ENCODE measurements at regions not wholly inside any gene's neighbourhood (a gene's known extent, or its start where the extent isn't known, plus 50 kb on each side); places are given as distances from the start of the nearest gene placed in this dataset.

GRCh38 chr6:25111782-25112181, 167.4 kb upstream of the CARMIL1 start:
- H3K27me3 ChIP-seq (ENCODE audit: insufficient read depth, low read depth), result no peaks in the 10 kb centered on the region
- ChIA-PET CTCF (no interaction called here), POLR2A (ENCODE audit: unreplicated experiment) (no interaction called here)
- H3K36me3 ChIP-seq (ENCODE audit: low read depth), result no peaks in the 10 kb centered on the region
- TF ChIP-seq EZH2 (IDR thresholded peaks at IDR 0.05; ENCODE audit: low read depth), result no peak
- TF ChIP-seq CTCF (conservative IDR thresholded peaks at IDR 0.05), result no peak
- no peak for DNase-seq
- H3K4me1 ChIP-seq (replicated peaks; ENCODE audit: insufficient read depth), result no peaks in the 10 kb centered on the region
- peaks cover 1% of the 10 kb centered on the region; the same call in 1 of the 2 replicates for H3K9me3 ChIP-seq (ENCODE audit: insufficient read depth, low read depth)
- no peak overlapping the region for H3K27ac ChIP-seq
- H3K4me2 ChIP-seq, result no peak overlapping the region
- intact Hi-C loops (cut with micrococcal nuclease; ENCODE audit: unreplicated experiment), result no loop called here
- H3K79me2 ChIP-seq (ENCODE audit: low read depth), result no peaks in the 10 kb centered on the region
- H4K20me1 ChIP-seq (ENCODE audit: insufficient read depth), result no peaks in the 10 kb centered on the region
- H2AFZ ChIP-seq, result no peak overlapping the region
- H3F3A ChIP-seq (ENCODE audit: insufficient read depth, low read depth), result no peaks in the 10 kb centered on the region
- BruUV-seq (replicated peaks), result no TSS peak
- H3K9me2 ChIP-seq (ENCODE audit: insufficient read depth), result no peaks in the 10 kb centered on the region
- no peak overlapping the region for H3K4me3 ChIP-seq

- intact Hi-C loops (cut with micrococcal nuclease; ENCODE audit: unreplicated experiment), result no loop called here
- POLR2A ChIA-PET (ENCODE audit: unreplicated experiment), result no interaction called here
- Histone ChIP-seq H3K27ac (no peak overlapping the region), H3K9me3 (ENCODE audit: insufficient read depth, low read depth) (peaks cover 3% of the 10 kb centered on the region; the same call in 1 of the 2 replicates), H3K9me2 (ENCODE audit: insufficient read depth) (no peaks in the 10 kb centered on the region), H3K27me3 (ENCODE audit: insufficient read depth, low read depth) (no peaks in the 10 kb centered on the region), H3K79me2 (ENCODE audit: low read depth) (no peaks in the 10 kb centered on the region), H3F3A (ENCODE audit: insufficient read depth, low read depth) (no peaks in the 10 kb centered on the region), H2AFZ (no peak overlapping the region; the same call in 1 of the 2 replicates), H3K4me2 (no peak overlapping the region), H4K20me1 (ENCODE audit: insufficient read depth) (no peaks in the 10 kb centered on the region), H3K4me1 (replicated peaks; ENCODE audit: insufficient read depth) (no peaks in the 10 kb centered on the region), H3K4me3 (no peak overlapping the region), H3K36me3 (ENCODE audit: low read depth) (no peaks in the 10 kb centered on the region)
- TF ChIP-seq CTCF (conservative IDR thresholded peaks at IDR 0.05) (no peak), EZH2 (IDR thresholded peaks at IDR 0.05; ENCODE audit: low read depth) (no peak)
- CTCF ChIA-PET, result interaction anchor here (0.6 kb wide), 1 partner anchor 33 kb away, joined by 7 read pairs; no protein-coding TSS in a partner anchor
- DNase-seq, result no peak
- no TSS peak for BruUV-seq (replicated peaks)
These were observed 166.8 kb upstream of the CARMIL1 start for GRCh38 chr6:25112322-25112773.

GRCh38 chr6:25113436-25113835, 165.7 kb upstream of the CARMIL1 start:
- no peaks in the 10 kb centered on the region for H3K27me3 ChIP-seq (ENCODE audit: insufficient read depth, low read depth)
- no peaks in the 10 kb centered on the region for H3K4me1 ChIP-seq (replicated peaks; ENCODE audit: insufficient read depth)
- H3K4me2 ChIP-seq, result no peak overlapping the region
- peaks cover 3% of the 10 kb centered on the region; the same call in 1 of the 2 replicates for H3K9me3 ChIP-seq (ENCODE audit: insufficient read depth, low read depth)
- no peaks in the 10 kb centered on the region for H3K79me2 ChIP-seq (ENCODE audit: low read depth)
- no peaks in the 10 kb centered on the region for H3K36me3 ChIP-seq (ENCODE audit: low read depth)
- H4K20me1 ChIP-seq (ENCODE audit: insufficient read depth), result no peaks in the 10 kb centered on the region
- H2AFZ ChIP-seq, result no peak overlapping the region
- H3K4me3 ChIP-seq, result no peak overlapping the region
- intact Hi-C loops (cut with micrococcal nuclease; ENCODE audit: unreplicated experiment), result no loop called here
- TF ChIP-seq CTCF (conservative IDR thresholded peaks at IDR 0.05) (no peak), EZH2 (IDR thresholded peaks at IDR 0.05; ENCODE audit: low read depth) (no peak)
- BruUV-seq (replicated peaks), result no TSS peak
- ChIA-PET CTCF (no interaction called here), POLR2A (ENCODE audit: unreplicated experiment) (no interaction called here)
- no peak for DNase-seq
- no peaks in the 10 kb centered on the region for H3F3A ChIP-seq (ENCODE audit: insufficient read depth, low read depth)
- no peaks in the 10 kb centered on the region for H3K9me2 ChIP-seq (ENCODE audit: insufficient read depth)
- H3K27ac ChIP-seq, result no peak overlapping the region

Data from PC-9 (cell line).